Left lung (tissue), 4 donors: ENCODE measurements at regions not wholly inside any gene's neighbourhood (a gene's known extent, or its start where the extent isn't known, plus 50 kb on each side); places are given as distances from the start of the nearest gene placed in this dataset.
"Not testable (repeated sequence)": the region's sequence is repeated elsewhere in the genome, so short reads cannot be mapped to it uniquely, and the experiment has no call there.

Experiments used
- ATAC-seq: fragments of 200-7000 bp; cut with Tn5 transposase; one replicate; pipeline ENCODE4 v1.9.1; 2020; ENCODE audit warnings: moderate library complexity
- DNase-seq, 4 donors: peaks; one replicate each; pipeline ENCODE4 v3.0.0-alpha.2; 2013 to 2020
- H3K27ac ChIP-seq, 2 donors: fragments of 200-600 bp; sonication (generic) in 1 of 2; one replicate each; pipeline versions ENCODE4 v1.5.0 to v1.8.0; 2020 to 2021
- H3K27me3 ChIP-seq, 2 donors: fragments of 200-600 bp; sonication (generic) in 1 of 2; one replicate each; pipeline versions ENCODE4 v1.5.0 to v1.8.0; 2020 to 2021
- H3K36me3 ChIP-seq, 2 donors: fragments of 200-600 bp; sonication (generic) in 1 of 2; one replicate each; pipeline versions ENCODE4 v1.5.0 to v1.8.0; 2020 to 2021
- H3K4me1 ChIP-seq, 2 donors: fragments of 200-600 bp; one replicate each; pipeline ENCODE4 v1.8.0; 2021
- H3K4me3 ChIP-seq, 2 donors: fragments of 200-600 bp; sonication (generic) in 1 of 2; one replicate each; pipeline versions ENCODE4 v1.5.0 to v1.8.0; 2020 to 2021; ENCODE audit warnings: mild to moderate bottlenecking in 1 of 2
- H3K9me3 ChIP-seq, 2 donors: fragments of 200-600 bp; sonication (generic) in 1 of 2; one replicate each; pipeline versions ENCODE4 v1.5.0 to v1.8.0; 2020 to 2021
- CTCF ChIP-seq, 2 donors: fragments of 200-600 bp; sonication (generic) in 1 of 2; IDR thresholded peaks; one replicate each; pipeline versions ENCODE4 v1.5.0 to v1.8.0; 2021; ENCODE audit warnings: antibody characterized with exemption in 2 of 2
- intact Hi-C, 2 donors: fragments of 100-400 bp; cut with DNase I; formaldehyde crosslinking; loops; one replicate each; pipeline versions ENCODE4 v1.11.2 to v1.14.2; 2022
- donor health status: DM: no; HTN: yes; CAD: no.
- donor health status: DM: no; HTN: no; CAD: no.

- Histone ChIP-seq H3K4me1 (peaks cover 7 to 50% of the 10 kb centered on the region in 2 donors), H3K36me3 (no peaks in the 10 kb centered on the region), H3K9me3 (peaks cover 0 to 1% of the 10 kb centered on the region in 2 donors), H3K27me3 (no peaks in the 10 kb centered on the region), H3K4me3 (no peak overlapping the region), H3K27ac (peak overlapping the region; percentile 51 to 67)
- DNase-seq (peak in 1 of 4 donors; percentile 74), ATAC-seq (peak; percentile 16)
- no peak for TF ChIP-seq CTCF (IDR thresholded peaks at IDR 0.05)
- intact Hi-C loops, result no loop called here
These were observed 68.9 kb upstream of the ARL8B start for GRCh38 chr3:5053021-5053831.

- no peak for ATAC-seq
- peak in 1 of 4 donors; percentile 59 for DNase-seq
- Histone ChIP-seq H3K4me1 (peaks cover 7 to 54% of the 10 kb centered on the region in 2 donors), H3K27me3 (no peaks in the 10 kb centered on the region), H3K27ac (peak overlapping the region; percentile 51 to 67), H3K4me3 (no peak overlapping the region), H3K36me3 (no peaks in the 10 kb centered on the region), H3K9me3 (no peaks in the 10 kb centered on the region)
- TF ChIP-seq CTCF (IDR thresholded peaks at IDR 0.05), result no peak
- intact Hi-C loops, result no loop called here
These were observed 68.0 kb upstream of the ARL8B start for GRCh38 chr3:5054098-5054497.

GRCh38 chr3:5054579-5054978 lies 67.5 kb upstream of the ARL8B start:
- DNase-seq, H3K4me3 ChIP-seq, H3K9me3 ChIP-seq, ATAC-seq, H3K27me3 ChIP-seq, intact Hi-C loops, H3K36me3 ChIP-seq: not testable (repeated sequence)
- Histone ChIP-seq H3K27ac (peak overlapping the region in 1 of 2 donors; percentile 67), H3K4me1 (peaks cover 7 to 54% of the 10 kb centered on the region in 2 donors)

- no peaks in the 10 kb centered on the region for H3K9me3 ChIP-seq
- intact Hi-C loops, result loop anchor here in 1 of 2 donors (5.0 kb wide), 1 partner anchor 343 kb away; no protein-coding TSS in a partner anchor
- peak overlapping the region; percentile 13 to 67 for H3K27ac ChIP-seq
- DNase-seq, result no peak
- H3K4me1 ChIP-seq, result peaks cover 7 to 54% of the 10 kb centered on the region in 2 donors
- no peak overlapping the region for H3K4me3 ChIP-seq
- no peaks in the 10 kb centered on the region for H3K27me3 ChIP-seq
- no peak for ATAC-seq
- no peaks in the 10 kb centered on the region for H3K36me3 ChIP-seq
- no peak for TF ChIP-seq CTCF (IDR thresholded peaks at IDR 0.05)
These were observed 66.6 kb upstream of the ARL8B start for GRCh38 chr3:5055357-5056110.

- H3K9me3 ChIP-seq, result no peaks in the 10 kb centered on the region
- peak overlapping the region; percentile 13 to 67 for H3K27ac ChIP-seq
- no peak overlapping the region for H3K4me3 ChIP-seq
- H3K4me1 ChIP-seq, result peaks cover 7 to 54% of the 10 kb centered on the region in 2 donors
- intact Hi-C loops, result loop anchor here in 1 of 2 donors (5.0 kb wide), 1 partner anchor 344 kb away; no protein-coding TSS in a partner anchor
- no peaks in the 10 kb centered on the region for H3K36me3 ChIP-seq
- DNase-seq (no peak), ATAC-seq (no peak)
- no peak for TF ChIP-seq CTCF (IDR thresholded peaks at IDR 0.05)
- H3K27me3 ChIP-seq, result no peaks in the 10 kb centered on the region
These were observed 66.0 kb upstream of the ARL8B start for GRCh38 chr3:5056111-5056391.
